HG03139 (cell line): ENCODE measurements at regions not wholly inside any gene's neighbourhood (a gene's known extent, or its start where the extent isn't known, plus 50 kb on each side); places are given as distances from the start of the nearest gene placed in this dataset.
"Not testable (repeated sequence)": the region's sequence is repeated elsewhere in the genome, so short reads cannot be mapped to it uniquely, and the experiment has no call there.

Experiments used
- ATAC-seq: cut with Tn5 transposase; IDR thresholded peaks from one replicate; pipeline ENCODE4 v1.9.1; 2021; ENCODE audit not compliant: unreplicated experiment

DNA sequence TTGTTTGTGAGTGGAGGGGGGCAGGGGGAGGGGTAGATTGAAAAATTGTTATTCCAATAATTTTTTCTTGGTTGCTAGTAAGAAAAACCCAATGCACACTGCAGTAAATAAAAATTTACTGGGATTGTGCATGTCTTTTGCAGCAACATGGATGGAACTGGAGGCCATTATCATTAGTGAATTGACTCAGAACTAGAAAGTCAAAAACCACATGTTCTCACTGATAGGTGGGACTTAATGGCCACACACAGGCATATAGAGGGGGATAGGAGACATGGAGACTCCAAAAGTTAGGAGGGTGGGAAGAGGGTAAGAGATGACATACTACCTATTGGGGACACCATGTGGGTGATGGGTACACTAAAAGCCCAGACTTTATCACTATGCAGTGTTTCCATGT lies 67.2 kb downstream of the BUB3 start:
- no peak for ATAC-seq

DNA sequence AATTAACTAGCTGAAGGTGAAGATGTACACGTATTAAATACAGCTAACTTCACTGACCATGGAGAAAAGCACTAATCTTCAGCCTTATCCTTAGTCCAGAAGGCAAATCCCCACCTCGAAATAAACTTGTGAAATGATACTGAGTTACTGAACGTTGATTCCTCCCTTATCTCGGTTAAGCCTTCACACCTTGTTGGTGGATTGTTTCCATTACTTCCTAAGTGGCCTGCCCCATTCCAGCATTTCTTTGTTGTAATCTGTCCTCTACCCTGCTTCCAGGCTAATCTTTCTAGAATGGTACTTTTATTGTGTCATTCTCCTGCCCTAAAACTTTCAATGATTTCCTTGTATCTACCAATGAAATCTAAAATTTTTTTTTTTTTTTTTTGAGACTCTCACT lies 68.6 kb downstream of the BUB3 start:
- no peak for ATAC-seq

DNA sequence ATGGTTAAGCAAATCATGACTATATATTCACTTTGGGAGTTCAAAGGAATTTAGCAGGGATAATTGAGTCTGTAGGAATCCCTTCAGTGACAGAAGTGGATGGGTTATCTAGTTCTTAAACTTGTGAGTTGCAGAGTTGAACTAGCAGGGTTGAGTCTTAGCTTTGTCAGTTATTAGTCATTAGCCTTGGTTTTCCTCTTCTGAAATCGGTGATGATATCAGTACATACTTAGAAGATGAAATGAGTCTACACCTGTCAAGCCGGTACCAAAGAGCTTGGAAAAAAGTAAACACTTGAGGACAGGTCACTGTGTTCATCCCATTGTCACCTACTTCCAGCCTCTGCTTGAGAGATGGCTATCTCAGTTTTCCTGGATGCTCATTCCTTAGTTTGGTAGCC lies 73.5 kb downstream of the BUB3 start:
- no peak for ATAC-seq

DNA sequence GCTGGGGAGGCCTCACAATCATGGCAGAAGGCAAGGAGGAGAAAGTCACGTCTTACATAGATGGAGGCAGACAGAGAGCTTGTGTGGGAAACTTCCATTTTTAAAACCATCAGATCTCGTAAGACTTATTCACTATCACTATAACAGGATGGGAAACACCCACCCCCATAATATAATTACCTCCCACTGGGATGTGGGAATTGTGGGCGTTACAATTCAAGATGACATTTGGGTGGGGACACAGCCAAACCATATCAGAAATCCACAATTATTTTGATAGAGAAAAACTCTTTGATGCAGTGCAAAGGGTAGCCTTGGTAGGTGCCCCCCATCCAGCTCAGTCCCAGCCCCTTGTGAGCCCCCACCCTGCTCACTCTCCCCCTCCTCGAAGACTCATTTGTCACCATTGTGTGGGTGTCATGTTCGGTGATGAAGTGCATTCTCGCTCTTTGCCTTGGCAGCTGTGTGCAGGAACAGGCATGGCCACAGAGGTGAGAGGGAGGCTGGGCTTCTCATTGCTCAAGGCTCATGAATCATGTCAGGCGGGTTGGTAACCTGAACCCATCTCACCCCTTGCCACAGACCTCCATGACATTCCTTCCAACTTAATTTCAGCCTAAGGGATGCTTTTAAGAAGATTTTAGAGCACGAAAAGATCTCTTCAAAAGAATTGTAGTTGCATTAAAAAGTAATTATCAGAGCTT lies 75.9 kb downstream of the BUB3 start:
- no peak for ATAC-seq

DNA sequence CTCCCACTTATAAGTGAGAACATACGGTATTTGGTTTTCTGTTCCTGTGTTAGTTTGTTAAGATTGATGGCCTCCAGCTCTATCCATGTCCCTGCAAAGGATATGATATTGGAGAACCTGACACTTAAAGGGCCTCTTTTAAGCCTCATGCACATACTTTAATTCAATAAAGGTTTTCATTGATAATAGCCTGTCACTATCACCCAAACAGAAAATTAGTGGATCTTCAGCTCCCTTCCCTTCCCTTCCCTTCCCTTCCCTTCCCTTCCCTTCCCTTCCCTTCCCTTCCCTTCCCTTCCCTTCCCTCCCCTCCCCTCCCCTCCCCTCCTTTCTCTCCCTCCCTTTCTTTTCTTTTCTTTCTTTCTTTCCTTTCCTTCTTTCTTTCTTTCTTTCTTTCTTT lies 78.7 kb downstream of the BUB3 start:
- not testable (repeated sequence) for ATAC-seq

DNA sequence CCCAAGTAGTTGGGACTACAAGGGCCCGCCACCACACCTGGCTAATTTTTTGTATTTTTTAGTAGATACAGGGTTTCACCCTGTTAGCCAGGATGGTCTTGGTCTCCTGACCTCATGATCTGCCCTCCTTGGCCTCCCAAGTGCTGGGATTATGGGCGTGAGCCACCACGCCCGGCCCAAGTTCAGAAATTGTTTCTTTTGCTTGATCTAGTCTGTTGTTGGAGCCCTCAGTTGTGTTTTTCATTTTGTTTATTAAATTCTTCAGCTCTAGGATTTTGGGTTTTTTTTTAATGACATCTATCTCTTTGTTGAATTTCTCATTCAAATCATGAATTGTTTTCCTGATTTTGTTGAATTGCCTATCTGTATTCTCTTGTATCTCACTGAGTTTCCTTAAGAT lies 80.8 kb downstream of the BUB3 start:
- not testable (repeated sequence) for ATAC-seq

DNA sequence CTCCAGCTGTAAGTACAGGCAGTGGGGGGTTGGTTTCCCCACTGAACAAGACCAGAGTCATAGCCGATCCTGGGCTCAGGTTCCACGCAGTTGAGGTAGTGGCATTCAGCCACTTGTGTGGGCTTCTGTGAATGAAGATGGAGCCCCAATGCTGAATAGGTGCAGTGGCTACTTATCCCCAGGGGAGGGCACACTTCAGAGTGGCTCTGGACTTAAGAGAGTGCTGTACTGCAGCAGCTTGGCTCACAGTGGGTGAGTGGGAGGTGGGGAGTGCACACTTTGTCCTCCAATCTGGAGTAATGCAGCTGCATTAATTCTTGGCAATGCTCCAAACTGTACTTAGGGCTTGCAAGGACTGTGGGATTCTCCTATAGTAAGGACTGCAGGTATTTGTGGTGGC lies 81.9 kb downstream of the BUB3 start:
- ATAC-seq, result no peak

DNA sequence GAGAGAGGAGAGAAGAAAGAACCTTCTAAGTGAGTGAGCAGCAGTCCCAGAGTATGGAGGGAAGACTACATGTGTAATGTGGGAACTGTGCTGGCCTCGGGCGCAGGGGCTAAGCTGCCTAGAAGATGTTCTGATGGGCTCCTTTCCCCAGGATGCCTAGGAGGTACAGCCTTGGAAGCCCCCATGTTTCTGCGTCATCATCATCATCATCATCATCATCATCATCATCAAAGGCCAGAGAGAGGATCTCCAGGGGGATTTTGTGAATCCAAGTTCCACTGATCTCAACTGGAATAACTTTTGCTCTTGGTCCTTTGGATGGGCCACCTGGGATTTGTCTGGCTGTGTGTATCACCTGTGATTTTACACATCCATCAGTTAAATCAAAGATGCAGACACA lies 86.0 kb downstream of the BUB3 start:
- ATAC-seq, result no peak

DNA sequence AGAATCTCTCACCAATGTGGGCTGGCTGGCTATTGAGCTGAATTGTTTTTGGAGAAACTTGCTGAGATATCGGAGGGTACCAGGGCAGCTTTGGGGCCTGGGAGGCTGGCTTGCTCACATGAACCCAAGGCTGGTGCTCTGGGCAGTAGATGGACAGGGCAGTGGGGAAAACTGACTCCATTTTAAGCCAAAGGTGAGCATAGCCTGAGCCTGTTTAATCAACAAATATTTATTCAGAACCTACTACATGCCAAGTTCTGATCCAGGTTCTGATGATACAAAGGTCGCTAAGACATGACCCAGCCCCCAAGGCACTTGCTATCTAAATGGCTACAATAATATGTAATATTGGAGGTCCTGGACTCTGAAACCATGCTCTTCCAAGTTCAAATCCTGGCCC lies 86.6 kb downstream of the BUB3 start:
- no peak for ATAC-seq

DNA sequence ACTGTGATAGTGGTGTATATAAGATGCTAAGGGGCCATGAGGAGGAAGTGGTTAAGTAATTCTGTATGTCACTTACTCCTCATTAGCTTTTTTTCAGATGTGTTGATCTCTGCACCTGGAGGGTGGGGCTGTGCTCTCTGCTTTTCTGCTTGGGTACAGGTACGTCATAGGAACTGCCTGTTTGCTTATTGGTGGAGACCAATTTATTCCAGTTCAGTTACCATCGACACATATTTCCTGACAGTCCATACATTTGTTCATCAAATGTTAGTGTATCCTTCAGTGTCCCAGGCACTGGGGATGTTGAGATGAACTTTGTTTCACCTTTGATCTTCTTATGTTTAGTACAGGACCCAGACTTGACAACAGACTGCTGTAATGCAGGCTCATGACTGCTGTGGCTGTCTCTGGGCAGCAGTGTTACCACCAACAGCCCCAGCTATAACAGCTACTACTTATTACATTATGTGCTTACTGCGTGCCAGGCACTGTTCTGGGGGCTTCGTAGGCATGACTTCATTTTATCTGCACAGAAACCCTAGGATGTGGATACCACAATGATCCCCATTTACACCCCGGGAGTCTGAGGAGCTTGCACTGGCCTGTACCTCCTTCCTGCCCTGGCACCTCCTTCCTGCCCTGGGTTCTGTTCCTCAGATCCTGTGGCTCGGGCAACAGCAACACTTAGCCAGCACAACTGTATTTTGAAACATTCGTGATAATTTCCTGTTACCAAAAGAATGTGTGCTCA lies 87.4 kb downstream of the BUB3 start:
- no peak for ATAC-seq

DNA sequence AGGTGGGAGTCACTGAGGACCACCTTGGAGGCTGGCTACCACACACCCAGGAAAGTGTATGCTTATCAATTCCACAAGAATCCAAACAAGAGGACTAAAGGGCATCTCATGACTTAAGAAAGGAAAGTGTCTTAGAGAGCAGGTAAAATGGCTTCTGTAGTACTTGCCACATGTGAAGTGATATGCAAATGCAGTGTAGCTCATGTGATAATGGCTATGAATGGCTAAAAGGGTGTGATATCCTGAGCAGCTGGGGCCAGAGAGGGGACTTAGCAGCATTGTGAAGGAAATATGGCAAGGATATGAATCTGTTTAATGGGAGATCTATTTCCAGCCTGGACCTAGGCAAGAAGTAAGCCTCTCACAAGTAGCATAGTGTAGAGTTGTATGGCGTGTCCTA lies 90.5 kb downstream of the BUB3 start:
- no peak for ATAC-seq

DNA sequence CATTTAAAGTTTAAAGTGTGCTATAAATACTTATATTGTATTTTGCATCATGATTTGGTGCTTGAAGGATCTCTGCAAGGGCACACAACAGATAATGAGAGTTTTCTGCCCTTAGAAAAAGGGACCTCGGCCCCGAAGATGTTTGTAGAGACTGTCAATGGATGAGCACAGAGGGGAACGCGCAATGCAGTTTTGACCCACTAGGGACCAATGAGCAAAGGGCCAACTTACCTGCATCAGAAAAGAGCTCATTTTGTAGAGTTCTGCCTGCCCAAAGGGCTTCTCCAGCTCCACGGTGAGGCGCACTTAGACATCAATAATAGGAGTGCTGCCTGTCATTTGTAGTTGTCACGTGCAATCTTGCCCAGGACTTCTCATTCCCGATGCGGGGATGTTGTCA lies 91.1 kb downstream of the BUB3 start:
- no peak for ATAC-seq

DNA sequence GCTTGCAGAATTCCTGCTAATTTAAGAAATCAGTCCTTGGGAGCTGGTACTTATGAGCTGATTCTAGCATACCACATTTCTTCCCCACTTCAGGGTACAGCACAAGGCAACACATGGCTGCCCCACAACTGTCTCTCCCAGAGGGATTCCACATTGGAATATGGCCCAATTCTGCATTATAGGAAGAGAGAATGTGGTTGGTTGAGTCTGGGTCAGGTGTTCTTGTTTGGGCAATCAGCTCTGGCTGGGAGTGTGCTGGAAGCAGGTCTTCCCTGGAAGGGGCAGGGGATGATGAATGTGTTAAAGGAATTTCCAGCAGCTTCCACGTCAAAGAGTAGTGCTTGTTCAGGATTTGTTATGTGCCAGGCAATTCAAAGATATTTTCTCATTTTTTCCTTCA lies 95.7 kb downstream of the BUB3 start:
- no peak for ATAC-seq

DNA sequence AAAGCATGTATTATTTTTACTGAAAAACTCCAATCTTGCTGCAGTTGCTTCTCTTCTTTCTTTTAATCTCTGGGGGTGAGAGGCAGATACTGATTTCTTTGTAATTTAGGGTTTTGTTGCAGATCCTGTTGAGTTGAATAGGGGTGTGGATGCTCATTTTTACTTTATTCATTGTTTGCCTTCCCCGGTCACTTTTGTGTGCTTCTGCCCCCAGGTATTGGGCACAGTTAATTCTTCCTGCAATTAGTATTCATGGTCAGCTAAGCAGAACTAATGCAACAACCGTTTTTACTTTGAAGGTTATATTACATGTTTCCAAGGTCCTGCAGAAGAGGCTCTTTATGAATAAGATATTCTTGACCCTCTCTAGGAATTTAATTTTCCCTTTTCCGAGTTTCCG lies 96.4 kb downstream of the BUB3 start:
- ATAC-seq, result no peak

DNA sequence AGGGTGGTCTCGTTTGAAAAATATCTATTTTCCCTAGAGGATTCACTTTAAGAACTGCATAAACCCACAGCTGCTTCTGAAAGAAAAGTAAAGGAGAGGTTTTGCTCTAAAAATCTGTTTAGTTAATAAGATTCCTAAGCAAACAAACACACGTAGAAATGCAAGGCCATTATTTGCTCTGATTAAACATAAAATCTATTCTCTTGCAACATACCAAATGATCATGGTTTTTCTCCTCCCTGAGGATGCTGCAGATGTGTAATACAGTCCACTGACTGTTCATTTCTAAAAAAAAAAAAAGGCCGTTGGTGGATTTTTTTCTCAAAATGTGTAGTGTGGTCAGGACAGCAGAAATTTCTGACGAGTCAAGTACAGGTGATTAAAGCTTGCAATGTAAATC lies 98.6 kb downstream of the BUB3 start:
- no peak for ATAC-seq

DNA sequence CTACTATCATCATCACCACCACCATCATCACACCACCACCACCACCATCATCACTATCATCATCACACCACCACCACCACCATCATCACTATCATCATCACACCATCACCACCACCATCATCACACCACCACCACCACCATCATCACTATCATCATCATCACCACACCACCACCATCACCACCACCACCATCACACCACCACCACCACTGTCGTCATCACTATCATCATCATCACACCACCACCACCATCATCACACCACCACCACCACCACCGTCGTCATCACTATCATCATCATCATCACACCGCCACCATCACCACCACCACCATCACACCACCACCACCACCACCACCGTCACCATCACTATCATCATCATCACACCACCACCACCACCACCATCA lies 100.1 kb downstream of the BUB3 start:
- not testable (repeated sequence) for ATAC-seq

DNA sequence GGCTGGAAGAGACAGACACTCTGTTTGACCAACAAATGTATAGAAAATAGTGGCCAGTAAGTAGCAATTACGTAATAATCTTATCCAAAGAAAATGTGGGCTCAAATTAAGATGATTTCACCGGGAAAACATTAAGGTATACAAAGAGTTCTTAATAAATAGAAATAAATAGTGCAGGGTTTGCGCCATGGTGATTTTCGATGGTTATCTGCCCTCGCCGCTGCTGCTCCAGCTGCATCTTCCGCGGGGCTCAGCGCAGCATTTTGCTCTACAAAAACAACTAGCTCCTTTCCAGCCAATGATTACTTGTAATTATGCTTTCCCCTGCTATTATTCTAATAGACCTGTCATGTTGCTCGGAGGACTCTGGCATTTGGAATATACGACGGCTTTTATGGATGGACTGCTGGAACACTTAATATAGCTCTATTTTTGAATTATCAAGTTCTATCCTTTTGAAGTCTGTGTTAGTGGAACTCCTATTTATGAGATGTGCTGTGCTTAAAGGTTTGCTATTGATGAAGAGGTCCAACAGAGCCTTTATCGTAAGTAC lies 103.8 kb downstream of the BUB3 start:
- ATAC-seq, result no peak

DNA sequence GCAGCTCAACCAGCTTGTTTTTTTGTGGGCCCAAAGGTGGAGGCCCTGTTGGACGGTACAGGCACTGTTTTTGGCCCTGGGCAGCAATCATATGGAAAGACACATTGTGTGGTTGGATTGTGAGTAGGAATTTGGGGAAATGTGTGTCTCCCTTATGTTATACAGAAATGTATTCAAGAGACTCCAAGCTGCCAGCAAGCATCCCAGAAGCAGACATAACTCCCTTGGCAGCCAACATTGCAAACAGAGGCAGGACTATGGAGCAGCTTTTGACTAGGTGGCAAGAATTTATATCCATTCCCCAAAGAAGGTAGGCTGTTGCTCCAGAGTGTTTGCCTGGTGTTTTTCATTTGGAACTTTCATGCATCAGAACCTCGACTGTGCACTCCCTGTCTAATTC lies 104.9 kb downstream of the BUB3 start:
- no peak for ATAC-seq

DNA sequence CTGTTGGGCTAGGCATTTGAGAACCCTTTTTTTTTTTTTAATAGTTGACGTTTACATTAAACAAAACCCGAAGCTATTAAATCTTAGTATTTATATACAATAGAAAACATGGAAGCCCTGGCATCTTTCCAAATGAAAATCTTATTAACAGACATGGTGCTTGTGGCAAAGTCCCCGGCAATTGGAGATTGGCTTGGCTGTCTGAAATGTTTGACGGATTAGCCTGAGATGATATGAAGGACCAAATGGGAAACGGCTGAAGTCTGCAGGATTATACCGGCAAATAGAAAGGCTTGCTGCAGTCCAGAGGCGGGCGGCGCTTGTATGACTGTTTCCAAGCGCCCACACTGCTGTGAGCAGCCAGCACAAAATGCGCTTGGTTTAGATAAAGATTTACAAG lies 105.6 kb downstream of the BUB3 start:
- ATAC-seq, result no peak

DNA sequence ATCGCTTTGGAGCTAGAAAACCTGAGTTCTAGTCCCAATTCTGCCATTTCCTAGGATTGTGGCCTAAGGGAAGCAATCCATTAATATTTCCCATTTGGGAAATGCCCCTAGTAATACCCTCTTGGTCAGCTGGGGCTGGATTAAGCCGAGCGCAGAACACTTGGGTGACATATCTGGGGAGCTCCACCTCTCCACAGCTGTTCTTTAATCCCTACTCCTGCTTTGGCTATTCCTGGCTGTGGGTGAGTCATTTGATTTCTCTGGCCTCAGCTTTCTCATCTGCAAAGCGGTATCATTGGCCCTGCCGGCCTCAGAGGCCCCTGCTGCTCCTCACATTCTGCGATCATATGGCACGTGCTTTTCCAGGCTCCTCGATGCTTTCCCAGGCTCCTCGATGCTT lies 108.3 kb downstream of the BUB3 start:
- no peak for ATAC-seq

DNA sequence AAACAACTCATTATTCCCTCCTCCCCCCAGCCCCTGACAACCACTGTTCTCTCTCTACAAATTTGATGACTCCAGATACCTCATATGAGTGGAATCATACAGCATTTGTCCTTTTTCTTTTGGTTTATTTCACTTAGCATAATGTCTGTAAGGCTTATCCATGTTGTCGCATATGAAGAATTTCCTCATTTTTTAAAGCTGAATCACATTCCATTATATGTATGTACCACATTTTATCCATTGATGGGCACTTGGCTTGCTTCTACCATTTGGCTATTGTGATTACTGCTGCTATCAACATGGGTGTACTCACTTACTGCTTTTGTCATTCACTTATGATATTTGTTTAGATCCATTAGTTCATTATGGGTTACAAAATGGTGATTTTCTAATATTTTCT lies 112.8 kb downstream of the BUB3 start:
- ATAC-seq, result no peak

DNA sequence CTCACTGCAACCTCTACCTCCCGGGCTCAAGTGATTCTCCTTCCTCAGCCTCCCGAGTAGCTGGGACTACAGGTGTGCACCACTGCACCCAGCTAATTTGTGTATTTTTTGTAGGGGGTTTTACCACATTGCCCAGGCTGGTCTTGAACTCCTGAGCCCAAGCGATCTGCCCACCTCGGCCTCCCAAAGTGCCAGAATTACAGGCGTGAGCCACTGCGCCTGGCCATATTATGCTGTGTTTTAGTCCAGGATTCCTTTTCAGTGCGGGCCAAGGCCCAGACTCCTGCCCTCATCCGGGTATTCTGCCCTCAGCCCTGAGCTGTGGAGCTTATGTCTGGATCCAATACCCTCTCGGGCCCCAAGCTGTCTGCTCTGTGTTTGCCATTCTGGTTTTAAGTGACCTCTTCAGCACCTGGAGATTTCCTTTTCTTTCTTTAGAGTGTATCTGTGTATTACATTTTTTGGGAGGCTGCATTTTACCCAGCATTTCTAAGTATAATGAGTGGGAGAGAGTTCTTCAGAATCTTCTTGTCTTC lies 114.9 kb downstream of the BUB3 start:
- no peak for ATAC-seq
